T47D (cell line): ENCODE measurements at regions not wholly inside any gene's neighbourhood (a gene's known extent, or its start where the extent isn't known, plus 50 kb on each side); places are given as distances from the start of the nearest gene placed in this dataset.

Experiments
- DNase-seq, 2 experiments: peaks; one replicate each; pipeline versions ENCODE4 v3.0.0 to v3.0.0-alpha.2; 2011 to 2012; ENCODE audit warnings: low read depth in 1 of 2, low spot score in 1 of 2
- JUND ChIP-seq: IDR thresholded peaks from 2 replicates; pipeline ENCODE4 v1.6.1; 2012; ENCODE audit warnings: low read depth
- in situ Hi-C: cut with HindIII; loops from 2 replicates; pipeline ENCODE4 v1.10.0; 2016; ENCODE audit warnings: low sequenced_read_pairs, low pct_unique_long_range_greater_than_20kb

DNA sequence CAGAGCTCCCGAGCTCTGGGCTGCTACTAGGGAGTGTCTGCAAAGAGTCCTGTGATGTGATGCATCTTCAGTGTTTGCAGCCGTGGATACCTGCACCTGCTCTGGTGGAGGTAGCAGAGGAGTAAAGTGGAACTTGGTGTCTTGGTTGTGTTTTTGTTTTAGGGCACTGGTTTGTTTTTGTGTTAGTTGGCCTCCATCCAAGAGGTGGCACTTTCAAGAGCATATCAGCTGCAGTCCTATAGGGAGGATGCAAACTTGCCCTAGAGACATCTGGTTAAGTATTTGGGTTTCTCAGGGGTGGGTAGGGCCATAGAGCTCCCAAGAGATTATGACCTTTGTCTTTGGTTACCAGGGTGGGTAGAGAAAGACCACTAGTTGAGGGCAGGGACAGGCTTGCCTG is 1249.0 kb upstream of the FAM98A start:
- TF ChIP-seq JUND: no peak
- in situ Hi-C loops: no loop called here
- DNase-seq: no peak

DNA sequence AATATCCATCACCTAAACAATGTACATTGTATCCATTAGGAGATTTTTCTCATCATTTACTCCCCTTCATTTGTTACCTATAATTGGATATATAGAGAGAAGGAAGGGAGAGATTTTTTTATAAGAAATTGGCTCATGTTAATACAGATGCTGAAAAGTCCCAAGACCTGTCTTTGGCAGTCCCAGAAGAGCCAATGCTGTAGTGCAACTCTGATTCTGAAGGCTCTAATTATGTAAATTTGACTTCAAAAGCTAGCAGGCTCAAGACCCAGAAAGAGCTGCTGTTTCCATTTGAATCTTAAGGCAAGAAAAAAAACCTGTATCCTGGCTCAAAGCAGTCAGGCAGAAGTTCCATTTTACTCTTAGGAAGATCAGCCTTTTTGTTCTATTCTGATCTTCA is 1245.5 kb upstream of the FAM98A start:
- in situ Hi-C loops: no loop called here
- no peak for DNase-seq
- TF ChIP-seq JUND: no peak

DNA sequence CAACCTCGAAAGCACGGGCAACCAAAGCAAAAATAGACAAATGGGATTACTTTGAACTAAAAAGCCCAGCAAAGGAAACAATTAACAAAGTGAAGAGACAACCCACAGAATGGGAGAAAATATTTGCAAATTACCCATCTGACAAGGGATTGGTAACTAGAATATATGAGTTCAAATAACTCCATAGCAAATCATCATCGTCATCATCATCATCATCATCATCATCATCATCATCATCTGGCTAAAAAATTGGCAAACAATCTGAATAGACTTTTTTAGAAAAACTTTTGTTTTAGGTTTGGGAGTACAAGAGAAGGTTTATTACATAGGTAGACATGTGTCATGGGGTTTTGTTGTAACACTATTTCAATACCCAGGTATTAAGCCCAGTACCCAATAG is 1239.3 kb upstream of the FAM98A start:
- in situ Hi-C loops: no loop called here
- TF ChIP-seq JUND: no peak
- DNase-seq: no peak

DNA sequence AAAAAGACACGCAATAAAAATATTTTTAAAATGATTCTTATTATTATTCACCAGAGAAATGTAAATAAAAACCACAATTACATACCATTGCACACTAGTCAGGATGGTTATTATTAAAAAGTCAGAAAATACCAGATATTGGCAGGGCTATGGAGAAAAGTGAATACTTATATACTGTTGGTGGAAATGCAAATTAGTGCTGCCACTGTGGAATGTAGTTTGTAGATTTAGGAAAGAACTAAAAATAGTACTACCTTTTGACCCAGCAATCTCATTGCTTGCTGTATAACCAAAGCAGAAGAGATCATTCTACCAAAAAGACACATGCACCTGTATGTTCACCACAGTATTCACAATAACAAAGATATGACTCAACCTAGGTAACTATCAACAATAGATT is 1237.3 kb upstream of the FAM98A start:
- in situ Hi-C loops: no loop called here
- no peak for TF ChIP-seq JUND
- no peak for DNase-seq

DNA sequence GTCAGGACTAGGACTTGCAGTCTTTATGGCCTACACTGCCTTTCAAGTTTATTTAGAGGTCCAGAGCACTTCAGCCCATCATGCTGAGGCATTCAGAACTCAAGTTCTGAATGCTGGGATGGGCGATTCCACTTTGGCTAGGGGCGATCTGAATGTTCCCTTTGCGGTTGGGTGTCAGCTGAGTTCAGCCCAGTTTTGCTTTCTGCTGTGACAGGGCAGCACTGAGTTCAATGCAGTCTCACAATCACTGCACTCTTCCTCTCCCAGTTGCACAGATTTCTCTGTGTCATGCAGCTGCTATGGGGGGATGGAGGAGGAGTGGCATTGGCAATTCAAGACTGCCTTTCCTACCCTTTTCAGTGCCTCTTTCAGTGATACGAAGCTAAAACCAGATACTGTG is 1232.0 kb upstream of the FAM98A start:
- no peak for DNase-seq
- no peak for TF ChIP-seq JUND
- in situ Hi-C loops: no loop called here

DNA sequence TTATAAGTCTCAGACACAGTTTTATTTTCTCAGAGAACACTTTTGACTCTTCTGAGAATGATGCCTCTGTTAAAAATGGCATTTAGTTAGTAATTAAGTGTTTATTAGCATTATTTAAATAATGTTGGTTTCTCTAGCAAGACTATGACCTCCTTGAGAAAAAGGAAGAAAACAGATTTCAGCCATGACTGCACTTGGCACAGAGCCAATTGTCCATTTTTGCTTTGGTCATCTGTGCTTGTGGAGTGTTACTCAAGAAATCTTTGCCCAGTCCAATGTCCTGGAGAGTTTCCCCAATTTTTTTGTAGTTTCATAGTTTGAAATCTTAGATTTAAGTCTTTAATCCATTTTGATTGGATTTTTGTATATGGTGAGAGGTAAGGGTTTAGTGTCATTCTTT is 1229.4 kb upstream of the FAM98A start:
- no peak for DNase-seq
- in situ Hi-C loops: no loop called here
- no peak for TF ChIP-seq JUND

DNA sequence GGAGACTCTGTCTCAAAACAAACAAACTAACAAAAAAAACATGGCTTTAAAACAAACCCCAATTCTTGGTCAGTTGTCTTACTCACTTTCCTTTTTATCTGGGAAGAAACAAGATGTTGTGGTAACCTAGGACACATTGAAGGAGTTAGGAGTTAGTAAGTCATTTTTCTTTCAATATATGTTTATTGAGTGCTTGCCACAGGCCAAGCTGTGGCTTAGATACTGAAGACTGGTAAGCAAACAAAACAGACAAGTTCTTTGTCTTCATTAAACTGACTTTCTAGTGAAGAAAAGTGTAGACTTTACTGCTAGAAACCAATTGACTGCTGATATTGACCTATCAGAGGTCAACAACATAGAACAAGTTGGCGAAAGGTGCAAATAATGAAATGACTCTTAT is 1228.3 kb upstream of the FAM98A start:
- TF ChIP-seq JUND: no peak
- in situ Hi-C loops: no loop called here
- DNase-seq: no peak

DNA sequence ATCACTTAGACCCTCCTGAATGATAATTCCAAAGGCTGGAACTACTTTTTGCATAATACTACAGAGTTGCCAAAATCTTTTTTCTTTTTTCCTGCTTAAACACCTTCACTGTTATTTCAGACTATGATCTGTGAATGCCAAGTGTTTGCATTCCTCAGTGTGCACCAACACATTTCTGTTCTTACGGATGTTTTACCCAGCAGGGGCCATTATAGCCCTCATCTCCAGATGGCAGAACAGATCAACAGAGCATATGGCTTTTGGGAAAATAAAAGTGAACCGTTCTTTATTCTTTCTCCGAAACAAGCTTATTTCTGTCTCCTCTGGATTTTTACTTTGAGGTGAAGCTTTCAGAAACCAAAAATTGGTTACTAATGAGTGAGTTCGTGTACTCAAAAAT is 1226.6 kb upstream of the FAM98A start:
- in situ Hi-C loops: no loop called here
- no peak for DNase-seq
- no peak for TF ChIP-seq JUND

DNA sequence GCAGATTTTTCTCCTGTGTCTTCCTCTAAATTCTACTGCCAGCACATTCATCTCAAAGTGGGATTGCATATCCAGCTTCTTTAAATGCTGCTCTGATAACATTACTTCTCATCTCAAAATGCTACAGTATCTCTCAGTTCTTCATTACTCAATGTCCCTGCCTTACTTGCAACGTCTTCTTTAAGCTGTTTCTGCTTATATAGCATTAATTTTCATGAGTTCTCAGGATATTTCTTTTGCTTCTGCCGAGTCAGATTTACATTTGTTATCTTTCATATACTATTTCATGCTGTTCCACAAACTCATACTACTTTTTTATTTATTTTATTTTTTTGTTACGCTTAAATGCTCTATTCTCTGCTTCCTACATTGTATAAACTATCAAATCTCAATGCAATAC is 1223.5 kb upstream of the FAM98A start:
- TF ChIP-seq JUND: no peak
- in situ Hi-C loops: no loop called here
- DNase-seq: no peak

DNA sequence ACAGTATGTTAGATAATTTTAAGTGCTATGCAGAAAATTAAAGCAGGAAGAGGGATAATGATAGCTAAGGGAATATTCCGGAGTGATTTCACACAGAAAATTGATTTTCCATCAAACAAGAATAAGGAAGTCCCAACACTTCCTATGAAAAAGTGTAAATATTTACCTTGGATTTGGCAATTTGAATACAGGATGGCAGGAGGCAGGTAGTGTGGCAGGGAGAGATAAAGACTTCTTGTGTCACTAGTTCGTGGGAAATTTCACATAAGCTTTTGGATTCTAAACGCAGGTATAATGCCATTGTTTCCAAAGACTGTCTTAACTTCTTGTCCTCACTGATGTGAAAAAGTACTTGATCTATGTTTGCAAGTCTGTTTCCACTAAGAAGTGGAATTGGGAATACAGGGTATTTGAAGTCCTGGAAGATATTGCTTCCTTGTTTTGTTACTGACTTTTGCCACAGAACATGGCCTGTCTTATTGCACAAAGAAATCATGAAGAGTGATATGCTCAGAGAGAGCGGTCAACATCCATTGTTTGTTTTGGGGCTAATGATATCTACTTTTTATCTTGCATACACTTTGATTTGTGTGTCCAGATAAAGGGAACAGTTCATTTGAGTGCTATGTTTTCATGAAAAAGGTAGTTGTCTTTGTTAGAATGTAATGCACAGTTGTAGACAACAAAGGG is 1216.1 kb upstream of the FAM98A start:
- in situ Hi-C loops: no loop called here
- DNase-seq: no peak
- TF ChIP-seq JUND: no peak

DNA sequence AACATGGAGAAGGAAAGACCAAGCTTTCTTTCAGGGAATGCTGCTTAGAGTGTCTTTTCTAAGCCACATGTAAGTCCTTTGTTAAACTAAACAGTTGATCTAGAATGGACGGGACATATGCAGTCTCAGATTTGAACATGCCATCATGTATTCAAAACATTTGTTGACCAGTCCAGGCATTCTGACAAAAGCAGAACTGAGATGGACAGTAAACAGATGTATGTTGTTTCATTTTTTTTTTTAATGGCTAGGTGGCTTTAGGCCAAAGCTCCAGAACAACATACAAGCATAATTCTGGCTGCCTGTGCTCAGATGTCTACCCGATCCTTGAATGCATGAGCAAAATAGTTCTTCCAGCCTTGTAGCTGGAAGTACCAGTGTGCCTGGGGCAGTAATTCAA is 1211.4 kb upstream of the FAM98A start:
- in situ Hi-C loops: no loop called here
- TF ChIP-seq JUND: no peak
- DNase-seq: no peak

DNA sequence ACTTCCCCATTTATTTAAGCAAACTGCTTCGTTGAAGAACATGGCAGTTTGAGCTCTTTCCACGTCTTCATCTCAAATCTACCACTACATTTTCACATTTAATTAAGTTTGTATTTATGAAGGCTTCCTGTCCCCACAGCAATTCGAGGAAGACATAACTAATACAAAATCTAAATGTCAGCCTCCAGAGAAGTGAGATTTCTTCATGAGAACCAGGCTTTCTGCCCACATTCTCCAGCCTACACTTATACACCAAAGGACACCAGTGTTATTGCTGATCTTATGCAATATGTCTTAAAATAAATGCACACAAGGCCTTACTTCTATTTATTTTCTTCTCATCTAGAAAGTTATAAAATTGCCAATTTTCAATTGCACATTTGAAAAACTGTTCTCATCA is 1209.3 kb upstream of the FAM98A start:
- in situ Hi-C loops: no loop called here

DNA sequence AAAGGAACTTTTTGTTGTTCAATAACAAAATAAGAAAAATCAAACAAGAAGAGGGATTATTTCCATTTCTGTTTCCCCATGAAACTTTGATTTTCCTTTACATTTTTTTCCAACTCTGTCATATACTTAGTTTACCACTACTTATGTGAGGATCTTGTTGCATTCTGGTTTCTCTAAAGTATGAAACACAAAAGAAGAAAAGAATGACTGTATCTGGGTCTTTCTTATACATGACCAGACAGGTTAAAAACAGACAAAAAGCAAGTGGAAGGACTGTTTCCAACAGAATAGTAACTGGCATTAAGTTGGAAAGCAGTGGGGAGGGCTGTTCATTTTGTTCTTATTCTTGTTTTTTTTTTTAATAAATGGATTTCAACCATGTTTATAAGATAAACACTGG is 1207.8 kb upstream of the FAM98A start:
- no peak for DNase-seq
- TF ChIP-seq JUND: no peak
- in situ Hi-C loops: no loop called here

More for the DNA sequence above, 1209.3 kb upstream of the FAM98A start:
- TF ChIP-seq JUND: no peak
- no peak for DNase-seq

DNA sequence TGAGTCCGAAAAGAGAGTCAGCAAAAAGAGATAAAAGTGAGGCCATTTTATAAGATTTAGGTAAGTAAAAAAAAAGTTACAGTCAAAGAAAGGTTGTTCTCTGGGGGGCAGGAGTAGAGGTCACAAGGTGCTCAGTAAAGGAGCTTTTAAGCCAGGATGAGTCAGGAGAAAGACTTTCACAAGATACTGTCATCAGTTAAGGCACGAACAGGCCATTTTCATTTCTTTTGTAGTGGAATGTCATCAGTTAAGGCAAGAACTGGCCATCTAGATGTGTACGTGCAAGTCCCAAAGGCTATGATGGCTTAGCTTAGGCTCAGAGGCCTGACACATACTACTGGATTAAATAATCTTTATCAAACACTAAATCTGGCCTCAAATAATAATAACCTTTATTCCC is 1207.3 kb upstream of the FAM98A start:
- in situ Hi-C loops: no loop called here
- no peak for DNase-seq
- TF ChIP-seq JUND: no peak
